ENCODE measurements at regions not wholly inside any gene's neighbourhood (a gene's known extent, or its start where the extent isn't known, plus 50 kb on each side); places are given as distances from the start of the nearest gene placed in this dataset.

GRCh38 chr3:102529452-102529851 is 94.6 kb downstream of the ZPLD1 start:
- H3K4me1 ChIP-seq = no peaks in the 10 kb centered on the region

GRCh38 chr3:102530415-102531181 is 95.8 kb downstream of the ZPLD1 start:
- Histone ChIP-seq H3K27me3 (no peaks in the 10 kb centered on the region), H3K4me3 (no peak overlapping the region), H3K9me3 (no peaks in the 10 kb centered on the region), H3K27ac (no peak overlapping the region), H3K36me3 (no peaks in the 10 kb centered on the region), H3K4me1 (no peaks in the 10 kb centered on the region)
- no peak for DNase-seq
- ATAC-seq = no peak
- TF ChIP-seq CTCF (IDR thresholded peaks at IDR 0.05) = no peak
- intact Hi-C loops (cut with DNase I) = loop anchor here in 6 of 10 donors (5.0 to 10.0 kb wide), 4 partner anchors 293 to 836 kb away; no protein-coding TSS in a partner anchor
- WGBS, 4 donors = 66 to 71% (median 68%) methylated on average over 4 of the region's 4 CpGs

More at GRCh38 chr3:102529452-102529851, 94.6 kb downstream of the ZPLD1 start:
- H3K9me3 ChIP-seq = no peaks in the 10 kb centered on the region
- 33 to 44% (median 39%) methylated on average over 3 of the region's 3 CpGs for WGBS, 4 donors
- peak in 3 of 4 donors; percentile 24 to 51 (median 30) for ATAC-seq
- no peak for DNase-seq
- no peaks in the 10 kb centered on the region for H3K36me3 ChIP-seq
- TF ChIP-seq POLR2A (IDR thresholded peaks at IDR 0.05) = no peak
- peak in 7 of 12 donors; percentile 16 to 42 (median 33) for TF ChIP-seq CTCF (IDR thresholded peaks at IDR 0.05)
- H3K4me3 ChIP-seq = no peak overlapping the region
- intact Hi-C loops (cut with DNase I) = no loop called here
- no peaks in the 10 kb centered on the region for H3K27me3 ChIP-seq
- H3K27ac ChIP-seq = no peak overlapping the region

- Histone ChIP-seq H3K27ac (no peak overlapping the region), H3K36me3 (no peaks in the 10 kb centered on the region), H3K9me3 (no peaks in the 10 kb centered on the region), H3K4me1 (peaks cover 0 to 3% (median 0%) of the 10 kb centered on the region in 12 donors), H3K27me3 (no peaks in the 10 kb centered on the region), H3K4me3 (no peak overlapping the region)
- DNase-seq = no peak
- TF ChIP-seq CTCF (IDR thresholded peaks at IDR 0.05) = no peak
- no peak for TF ChIP-seq POLR2A (IDR thresholded peaks at IDR 0.05)
- ATAC-seq = no peak
- intact Hi-C loops (cut with DNase I) = loop anchor here in 6 of 10 donors (5.0 to 10.0 kb wide), 4 partner anchors 294 to 837 kb away; no protein-coding TSS in a partner anchor
Observed at GRCh38 chr3:102531686-102532085, 96.9 kb downstream of the ZPLD1 start.

- DNase-seq (no peak), ATAC-seq (no peak)
- peaks cover 0 to under 1% (median 0%) of the 10 kb centered on the region in 9 donors for H3K27me3 ChIP-seq
- H3K9me3 ChIP-seq = no peaks in the 10 kb centered on the region
- peaks cover 0 to 3% (median 0%) of the 10 kb centered on the region in 12 donors for H3K4me1 ChIP-seq
- no peaks in the 10 kb centered on the region for H3K36me3 ChIP-seq
- intact Hi-C loops (cut with DNase I) = loop anchor here in 6 of 10 donors (5.0 to 10.0 kb wide), 4 partner anchors 296 to 838 kb away; no protein-coding TSS in a partner anchor
- TF ChIP-seq CTCF (IDR thresholded peaks at IDR 0.05) = no peak
- TF ChIP-seq POLR2A (IDR thresholded peaks at IDR 0.05) = no peak
- no peak overlapping the region for H3K4me3 ChIP-seq
- no peak overlapping the region for H3K27ac ChIP-seq
- 65 to 79% (median 70%) methylated on average over 3 of the region's 3 CpGs for WGBS, 4 donors
Observed at GRCh38 chr3:102532901-102533300, 98.1 kb downstream of the ZPLD1 start.
